Right lobe of liver (tissue), 4 donors: ENCODE measurements at regions not wholly inside any gene's neighbourhood (a gene's known extent, or its start where the extent isn't known, plus 50 kb on each side); places are given as distances from the start of the nearest gene placed in this dataset.

Experiments
- CTCF ChIP-seq, 4 donors: fragments of 200-600 bp in 3 of 4; fragments of 450-650 bp in 1 of 4; IDR thresholded peaks; one replicate each; pipeline versions ENCODE4 v1.5.1 to v1.8.0; 2016 to 2022; ENCODE audit warnings: antibody characterized with exemption in 4 of 4, mild to moderate bottlenecking in 2 of 4
- POLR2A ChIP-seq: fragments of 450-650 bp; IDR thresholded peaks from one replicate; pipeline ENCODE4 v1.6.1; 2017; ENCODE audit warnings: antibody characterized with exemption, mild to moderate bottlenecking
- donor health status: DM: no; HTN: no; CAD: no.
- donor health status: DM: no; HTN: no; CAD: no.
- donor health status: DM: no; HTN: yes; CAD: no.

- TF ChIP-seq CTCF (IDR thresholded peaks at IDR 0.05) (no peak), POLR2A (no peak)
These were observed 426.6 kb downstream of the HAPSTR1 start for GRCh38 chr16:9518051-9518450.
